ENCODE measurements at regions not wholly inside any gene's neighbourhood (a gene's known extent, or its start where the extent isn't known, plus 50 kb on each side); places are given as distances from the start of the nearest gene placed in this dataset.

- H3K4me3 Mint-ChIP-seq, result no peak overlapping the region
- no peaks in the 10 kb centered on the region for H3K27me3 Mint-ChIP-seq
- H3K4me1 Mint-ChIP-seq, result no peaks in the 10 kb centered on the region
- DNase-seq (ENCODE audit: low spot score in 2 of 2), result no peak
- ATAC-seq (replicated peaks; ENCODE audit: extremely low read depth, poor library complexity, severe bottlenecking), result no peak
- peaks cover 21% of the 10 kb centered on the region for H3K9me3 Mint-ChIP-seq
- H3K36me3 Mint-ChIP-seq (ENCODE audit: insufficient read depth), result no peaks in the 10 kb centered on the region
- no peak overlapping the region for H3K27ac Mint-ChIP-seq (ENCODE audit: low read depth)
Observed at GRCh38 chr5:30690931-30691330, 502.6 kb upstream of the CDH6 start.

GRCh38 chr5:30687461-30687860, 506.0 kb upstream of the CDH6 start:
- H3K27me3 Mint-ChIP-seq, result no peaks in the 10 kb centered on the region
- DNase-seq (ENCODE audit: low spot score in 2 of 2) (no peak), ATAC-seq (replicated peaks; ENCODE audit: extremely low read depth, poor library complexity, severe bottlenecking) (no peak)
- no peaks in the 10 kb centered on the region for H3K36me3 Mint-ChIP-seq (ENCODE audit: insufficient read depth)
- H3K4me3 Mint-ChIP-seq, result no peak overlapping the region
- no peak overlapping the region for H3K27ac Mint-ChIP-seq (ENCODE audit: low read depth)
- no peaks in the 10 kb centered on the region for H3K4me1 Mint-ChIP-seq
- H3K9me3 Mint-ChIP-seq, result peaks cover 29% of the 10 kb centered on the region

GRCh38 chr5:30686530-30686929, 507.0 kb upstream of the CDH6 start:
- DNase-seq (ENCODE audit: low spot score in 2 of 2) (no peak), ATAC-seq (replicated peaks; ENCODE audit: extremely low read depth, poor library complexity, severe bottlenecking) (no peak)
- Mint-ChIP-seq H3K27me3 (no peaks in the 10 kb centered on the region), H3K27ac (ENCODE audit: low read depth) (no peak overlapping the region), H3K36me3 (ENCODE audit: insufficient read depth) (no peaks in the 10 kb centered on the region), H3K4me3 (no peak overlapping the region), H3K9me3 (peaks cover 29% of the 10 kb centered on the region), H3K4me1 (no peaks in the 10 kb centered on the region)

GRCh38 chr5:30676223-30676840, 517.2 kb upstream of the CDH6 start:
- Mint-ChIP-seq H3K4me3 (no peak overlapping the region), H3K36me3 (ENCODE audit: insufficient read depth) (peaks cover 2% of the 10 kb centered on the region), H3K4me1 (no peaks in the 10 kb centered on the region), H3K27ac (ENCODE audit: low read depth) (no peak overlapping the region), H3K27me3 (no peaks in the 10 kb centered on the region), H3K9me3 (peaks cover 8% of the 10 kb centered on the region)
- ATAC-seq (replicated peaks; ENCODE audit: extremely low read depth, poor library complexity, severe bottlenecking) (no peak), DNase-seq (ENCODE audit: low spot score in 2 of 2) (no peak)

GRCh38 chr5:30667293-30667692, 526.2 kb upstream of the CDH6 start:
- Mint-ChIP-seq H3K9me3 (peaks cover 29% of the 10 kb centered on the region), H3K27ac (ENCODE audit: low read depth) (no peak overlapping the region), H3K4me3 (no peak overlapping the region), H3K4me1 (no peaks in the 10 kb centered on the region), H3K36me3 (ENCODE audit: insufficient read depth) (peaks cover 2% of the 10 kb centered on the region), H3K27me3 (no peaks in the 10 kb centered on the region)
- DNase-seq (ENCODE audit: low spot score in 2 of 2) (no peak), ATAC-seq (replicated peaks; ENCODE audit: extremely low read depth, poor library complexity, severe bottlenecking) (no peak)

GRCh38 chr5:30663536-30663935, 530.0 kb upstream of the CDH6 start:
- Mint-ChIP-seq H3K4me1 (no peaks in the 10 kb centered on the region), H3K4me3 (no peak overlapping the region), H3K9me3 (peaks cover 30% of the 10 kb centered on the region), H3K27me3 (no peaks in the 10 kb centered on the region), H3K27ac (ENCODE audit: low read depth) (no peak overlapping the region), H3K36me3 (ENCODE audit: insufficient read depth) (no peaks in the 10 kb centered on the region)
- no peak for ATAC-seq (replicated peaks; ENCODE audit: extremely low read depth, poor library complexity, severe bottlenecking)
- no peak for DNase-seq (ENCODE audit: low spot score in 2 of 2)

GRCh38 chr5:30662373-30662772, 531.1 kb upstream of the CDH6 start:
- H3K4me1 Mint-ChIP-seq, result no peaks in the 10 kb centered on the region
- H3K36me3 Mint-ChIP-seq (ENCODE audit: insufficient read depth), result no peaks in the 10 kb centered on the region
- no peak overlapping the region for H3K4me3 Mint-ChIP-seq
- peaks cover 30% of the 10 kb centered on the region for H3K9me3 Mint-ChIP-seq
- no peak for ATAC-seq (replicated peaks; ENCODE audit: extremely low read depth, poor library complexity, severe bottlenecking)
- H3K27me3 Mint-ChIP-seq, result no peaks in the 10 kb centered on the region
- H3K27ac Mint-ChIP-seq (ENCODE audit: low read depth), result no peak overlapping the region
- no peak for DNase-seq (ENCODE audit: low spot score in 2 of 2)

GRCh38 chr5:30661730-30662129, 531.8 kb upstream of the CDH6 start:
- Mint-ChIP-seq H3K27ac (ENCODE audit: low read depth) (no peak overlapping the region), H3K4me3 (no peak overlapping the region), H3K36me3 (ENCODE audit: insufficient read depth) (no peaks in the 10 kb centered on the region), H3K4me1 (no peaks in the 10 kb centered on the region), H3K27me3 (no peaks in the 10 kb centered on the region), H3K9me3 (peaks cover 30% of the 10 kb centered on the region)
- ATAC-seq (replicated peaks; ENCODE audit: extremely low read depth, poor library complexity, severe bottlenecking) (no peak), DNase-seq (ENCODE audit: low spot score in 2 of 2) (no peak)

- H3K9me3 Mint-ChIP-seq, result peaks cover 20% of the 10 kb centered on the region
- no peak overlapping the region for H3K27ac Mint-ChIP-seq (ENCODE audit: low read depth)
- no peaks in the 10 kb centered on the region for H3K4me1 Mint-ChIP-seq
- no peak overlapping the region for H3K4me3 Mint-ChIP-seq
- ATAC-seq (replicated peaks; ENCODE audit: extremely low read depth, poor library complexity, severe bottlenecking) (no peak), DNase-seq (ENCODE audit: low spot score in 2 of 2) (no peak)
- no peaks in the 10 kb centered on the region for H3K27me3 Mint-ChIP-seq
- H3K36me3 Mint-ChIP-seq (ENCODE audit: insufficient read depth), result no peaks in the 10 kb centered on the region
Observed at GRCh38 chr5:30659417-30659816, 534.1 kb upstream of the CDH6 start.

- Mint-ChIP-seq H3K4me1 (no peaks in the 10 kb centered on the region), H3K27me3 (no peaks in the 10 kb centered on the region), H3K27ac (ENCODE audit: low read depth) (no peak overlapping the region), H3K4me3 (no peak overlapping the region), H3K9me3 (peaks cover 17% of the 10 kb centered on the region), H3K36me3 (ENCODE audit: insufficient read depth) (no peaks in the 10 kb centered on the region)
- no peak for ATAC-seq (replicated peaks; ENCODE audit: extremely low read depth, poor library complexity, severe bottlenecking)
- no peak for DNase-seq (ENCODE audit: low spot score in 2 of 2)
Observed at GRCh38 chr5:30650311-30650710, 543.2 kb upstream of the CDH6 start.

- no peaks in the 10 kb centered on the region for H3K4me1 Mint-ChIP-seq
- H3K4me3 Mint-ChIP-seq, result no peak overlapping the region
- no peak for DNase-seq (ENCODE audit: low spot score in 2 of 2)
- H3K9me3 Mint-ChIP-seq, result peaks cover 31% of the 10 kb centered on the region
- H3K27ac Mint-ChIP-seq (ENCODE audit: low read depth), result no peak overlapping the region
- H3K27me3 Mint-ChIP-seq, result no peaks in the 10 kb centered on the region
- no peaks in the 10 kb centered on the region for H3K36me3 Mint-ChIP-seq (ENCODE audit: insufficient read depth)
- no peak for ATAC-seq (replicated peaks; ENCODE audit: extremely low read depth, poor library complexity, severe bottlenecking)
Observed at GRCh38 chr5:30638899-30639298, 554.6 kb upstream of the CDH6 start.

- DNase-seq (ENCODE audit: low spot score in 2 of 2) (no peak), ATAC-seq (replicated peaks; ENCODE audit: extremely low read depth, poor library complexity, severe bottlenecking) (no peak)
- Mint-ChIP-seq H3K4me1 (no peaks in the 10 kb centered on the region), H3K4me3 (no peak overlapping the region), H3K27me3 (no peaks in the 10 kb centered on the region), H3K9me3 (peaks cover 21% of the 10 kb centered on the region), H3K27ac (ENCODE audit: low read depth) (no peak overlapping the region), H3K36me3 (ENCODE audit: insufficient read depth) (no peaks in the 10 kb centered on the region)
Observed at GRCh38 chr5:30627945-30628344, 565.5 kb upstream of the CDH6 start.

GRCh38 chr5:30626557-30626956, 566.9 kb upstream of the CDH6 start:
- H3K4me1 Mint-ChIP-seq, result no peaks in the 10 kb centered on the region
- peaks cover 25% of the 10 kb centered on the region for H3K9me3 Mint-ChIP-seq
- no peak overlapping the region for H3K27ac Mint-ChIP-seq (ENCODE audit: low read depth)
- ATAC-seq (replicated peaks; ENCODE audit: extremely low read depth, poor library complexity, severe bottlenecking) (no peak), DNase-seq (ENCODE audit: low spot score in 2 of 2) (no peak)
- H3K27me3 Mint-ChIP-seq, result no peaks in the 10 kb centered on the region
- no peak overlapping the region for H3K4me3 Mint-ChIP-seq
- no peaks in the 10 kb centered on the region for H3K36me3 Mint-ChIP-seq (ENCODE audit: insufficient read depth)
